Heart left ventricle (tissue), 13 donors: ENCODE measurements at regions not wholly inside any gene's neighbourhood (a gene's known extent, or its start where the extent isn't known, plus 50 kb on each side); places are given as distances from the start of the nearest gene placed in this dataset.

ENCODE experiments used
- CTCF ChIP-seq, 12 donors: fragments of 200-600 bp; sonication (generic) in 4 of 12; IDR thresholded peaks; one replicate each; pipeline versions ENCODE4 v1.5.0 to v1.8.0; 2018 to 2022; ENCODE audit warnings: antibody characterized with exemption in 12 of 12, mild to moderate bottlenecking in 5 of 12
- POLR2A ChIP-seq, 2 donors: fragments of 450-650 bp; IDR thresholded peaks; one replicate each; pipeline ENCODE4 v1.6.1; 2017; ENCODE audit warnings: antibody characterized with exemption in 2 of 2, mild to moderate bottlenecking in 2 of 2, moderate library complexity in 2 of 2
- donor health status: ischemic (EF 13 %, LVEDD 7.1; RV severe dilation, severe dysfunction).
- donor health status: DM: no; HTN: yes; CAD: no.
- donor health status: DM: no; HTN: no; CAD: no.
- donor health status: ischemic (EF 25% LVEDD 6.9; RV normal size, moderate dysfunction).
- donor health status: ischemic (EF 25% LVEDD 5.7; RV mildly dilated, moderate dysfunction).
- donor health status: ischemic (EF 35%, LVEDD 5.7; RV mildly dilated, moderate dysfunction).
- donor health status: nonischemic (EF 11% LVEDD 7.7; RV severe dilation, severe dysfunction).
- donor health status: DM: yes; HTN: yes; CAD: no.
- donor health status: PGD.
- donor health status: ischemic (EF 29% LVEDD 5.4; RV normal size, mild dysfunction).
- donor health status: nonischemic (EF 23%, LVEDD 6.1; RV moderate dilation, normal function).

DNA sequence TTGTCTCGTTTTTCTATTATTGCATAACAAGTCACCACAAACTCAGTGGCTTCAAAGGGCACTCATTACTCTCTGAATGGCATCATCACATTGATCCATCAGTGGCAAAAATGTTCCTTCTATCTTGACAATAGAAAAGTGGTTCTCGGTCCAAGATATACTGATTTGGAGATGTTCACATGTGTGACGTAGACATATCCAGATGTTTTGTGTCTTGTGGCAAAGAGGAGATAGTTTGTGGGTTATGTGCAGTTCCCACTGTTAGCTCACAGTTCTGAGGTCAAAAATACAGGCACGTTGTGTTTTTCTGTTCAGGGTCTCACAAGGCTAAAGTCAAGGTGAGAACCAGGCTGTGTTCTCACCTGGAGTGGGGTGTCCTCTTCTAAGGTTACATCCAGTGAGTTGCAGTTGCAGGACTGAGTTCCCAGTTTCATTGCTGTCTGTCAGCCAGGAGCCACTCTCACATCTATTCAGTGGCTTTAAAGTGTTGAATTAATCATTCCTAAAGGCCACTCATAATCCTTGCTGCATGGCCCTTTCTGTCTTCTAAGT, 55.3 kb downstream of the GAS1 start:
- TF ChIP-seq CTCF (IDR thresholded peaks at IDR 0.05) (no peak), POLR2A (IDR thresholded peaks at IDR 0.05) (no peak)
